HCT116 (cell line): ENCODE measurements at regions not wholly inside any gene's neighbourhood (a gene's known extent, or its start where the extent isn't known, plus 50 kb on each side); places are given as distances from the start of the nearest gene placed in this dataset.

Experiments
- ATAC-seq: fragments of 200-7000 bp; cut with Tn5 transposase; 2 replicates; pipeline ENCODE4 v1.9.1; 2020; ENCODE audit warnings: mild to moderate bottlenecking, moderate library complexity
- BruUV-seq: library from RNA; stranded (reverse); fragments of 400-500 nt; replicated peaks from 2 replicates; lab custom pipeline; 2021; lab: Mats Ljungman, UMichigan
- CTCF ChIA-PET: fragments of 300-600 bp; sonication (Branson Sonifier 250); formaldehyde crosslinking; loops from one replicate; lab custom pipeline; 2021; ENCODE audit warnings: antibody characterized with exemption; lab: Charles Lee
- POLR2A ChIA-PET: fragments of 300-600, 350-600 bp; sonication (Branson Sonifier 250); formaldehyde crosslinking; loops from one replicate; lab custom pipeline; 2021; ENCODE audit warnings: antibody characterized with exemption; lab: Charles Lee
- RAD21 ChIA-PET, 2 experiments: fragments of 300-600 bp; sonication (Branson Sonifier 250); formaldehyde crosslinking; loops; one replicate each; lab custom pipeline; 2023; ENCODE audit warnings: low total read pairs in 2 of 2; ENCODE audit not compliant: uncharacterized antibody in 2 of 2, unreplicated experiment in 2 of 2, low non-redundant PET in 1 of 2; lab: Charles Lee
- DNase-seq: peaks from one replicate; pipeline ENCODE4 v3.0.0-alpha.2; 2010; ENCODE audit warnings: low read depth, low spot score
- H2AFZ ChIP-seq: fragments of 200-600 bp; shearing (Covaris generic), sonication (generic); 2 replicates; pipeline ENCODE4 v1.6.1; 2017; ENCODE audit warnings: low read depth, mixed run types, mixed read lengths, antibody characterized with exemption, low read length; ENCODE audit not compliant: poor library complexity, severe bottlenecking
- H3K27ac ChIP-seq: 2 replicates; pipeline ENCODE4 v1.5.1; 2012; ENCODE audit warnings: low read depth, low read length
- H3K27me3 ChIP-seq: fragments of 200-600 bp; sonication (generic); 2 replicates; pipeline ENCODE4 v1.6.1; 2016; ENCODE audit warnings: mixed run types, low read length, mixed read lengths; ENCODE audit not compliant: insufficient read depth
- H3K36me3 ChIP-seq, 2 experiments: fragments of 200-500 bp in 1 of 2; fragments of 200-600 bp in 1 of 2; sonication (Bioruptor generic) in 1 of 2; sonication (generic) in 1 of 2; 2 replicates each; pipeline versions ENCODE4 v1.5.1 to v1.6.1; 2014 to 2016; ENCODE audit warnings: low read length in 2 of 2, inconsistent platforms in 1 of 2, mixed read lengths in 1 of 2, mixed run types in 1 of 2; ENCODE audit not compliant: insufficient read depth in 2 of 2, control insufficient read depth in 1 of 2
- H3K4me1 ChIP-seq, 2 experiments: fragments of 200-600 bp in 1 of 2; sonication (generic) in 1 of 2; 2 replicates each; pipeline versions ENCODE4 v1.5.1 to v1.6.1; 2012 to 2017; ENCODE audit warnings: low read length in 2 of 2, inconsistent platforms in 1 of 2, mild to moderate bottlenecking in 1 of 2, mixed read lengths in 1 of 2, mixed run types in 1 of 2, moderate library complexity in 1 of 2; ENCODE audit not compliant: insufficient read depth in 2 of 2, control insufficient read depth in 1 of 2
- H3K4me2 ChIP-seq: fragments of 200-600 bp; sonication (generic); 2 replicates; pipeline ENCODE4 v1.6.1; 2017; ENCODE audit warnings: mixed run types, low read length, mixed read lengths
- H3K4me3 ChIP-seq, 2 experiments: fragments of 200-600 bp in 1 of 2; sonication (generic) in 1 of 2; replicated peaks in 1 of 2; 2 replicates each; pipeline ENCODE4 v1.5.1; 2011 to 2016; ENCODE audit warnings: low read length in 2 of 2, control low read depth in 1 of 2, low read depth in 1 of 2, mild to moderate bottlenecking in 1 of 2, mixed read lengths in 1 of 2, mixed run types in 1 of 2
- H3K79me2 ChIP-seq: fragments of 200-600 bp; sonication (generic); 2 replicates; pipeline ENCODE4 v1.6.1; 2017; ENCODE audit warnings: mild to moderate bottlenecking, mixed run types, low read length, moderate library complexity, mixed read lengths; ENCODE audit not compliant: insufficient read depth
- H3K9ac ChIP-seq: fragments of 200-600 bp; sonication (generic); 2 replicates; pipeline ENCODE4 v1.6.1; 2016; ENCODE audit warnings: low read length, mixed read lengths
- H3K9me2 ChIP-seq: fragments of 200-600 bp; sonication (generic), shearing (Covaris generic); 2 replicates; pipeline ENCODE4 v1.6.1; 2017; ENCODE audit warnings: mixed run types, mild to moderate bottlenecking, moderate library complexity; ENCODE audit not compliant: insufficient read depth
- H3K9me3 ChIP-seq, 2 experiments: fragments of 200-500 bp in 1 of 2; fragments of 200-600 bp in 1 of 2; sonication (Bioruptor generic) in 1 of 2; sonication (generic) in 1 of 2; 2 replicates each; pipeline ENCODE4 v1.6.1; 2014 to 2017; ENCODE audit warnings: low read length in 2 of 2, mixed read lengths in 2 of 2, inconsistent platforms in 1 of 2, low read depth in 1 of 2, mild to moderate bottlenecking in 1 of 2, mixed run types in 1 of 2, moderate library complexity in 1 of 2; ENCODE audit not compliant: control insufficient read depth in 1 of 2, insufficient read depth in 1 of 2
- H4K20me1 ChIP-seq: fragments of 200-600 bp; sonication (generic), shearing (Covaris generic); 2 replicates; pipeline ENCODE4 v1.6.1; 2017; ENCODE audit warnings: mixed run types, mild to moderate bottlenecking, moderate library complexity; ENCODE audit not compliant: insufficient read depth
- CBX3 ChIP-seq: IDR thresholded peaks from 2 replicates; pipeline ENCODE4 v1.6.1; 2012; ENCODE audit warnings: low read depth
- EGR1 ChIP-seq: IDR thresholded peaks from 2 replicates; pipeline ENCODE4 v1.6.1; 2012; ENCODE audit warnings: low read depth
- ELF1 ChIP-seq: IDR thresholded peaks from 2 replicates; pipeline ENCODE4 v1.6.1; 2012; ENCODE audit warnings: low read depth, borderline replicate concordance
- EZH2 ChIP-seq: fragments of 200-600 bp; sonication (generic); IDR thresholded peaks from 2 replicates; pipeline ENCODE4 v1.6.1; 2017; ENCODE audit warnings: antibody characterized with exemption, mixed run types
- EZH2phosphoT487 ChIP-seq: fragments of 200-600 bp; IDR thresholded peaks from 2 replicates; pipeline ENCODE4 v1.6.1; 2018; ENCODE audit warnings: antibody characterized with exemption, borderline replicate concordance
- JUND ChIP-seq: IDR thresholded peaks from 2 replicates; pipeline ENCODE4 v1.6.1; 2012
- MAX ChIP-seq: IDR thresholded peaks from 2 replicates; pipeline ENCODE4 v1.6.1; 2012
- POLR2AphosphoS5 ChIP-seq: IDR thresholded peaks from 2 replicates; pipeline ENCODE4 v1.6.1; 2011; ENCODE audit warnings: mild to moderate bottlenecking, low read depth, low read length, moderate library complexity
- SIN3A ChIP-seq: IDR thresholded peaks from 2 replicates; pipeline ENCODE4 v1.6.1; 2012; ENCODE audit warnings: low read depth
- SP1 ChIP-seq: IDR thresholded peaks from 2 replicates; pipeline ENCODE4 v1.6.1; 2012; ENCODE audit warnings: low read depth
- SRF ChIP-seq: IDR thresholded peaks from 2 replicates; pipeline ENCODE4 v1.6.1; 2012; ENCODE audit warnings: low read depth
- ZBTB33 ChIP-seq: IDR thresholded peaks from 2 replicates; pipeline ENCODE4 v1.6.1; 2011; ENCODE audit warnings: mild to moderate bottlenecking, low read length, moderate library complexity; ENCODE audit not compliant: insufficient replicate concordance; ENCODE audit errors: extremely low read depth
- ZFX ChIP-seq: fragments of 450-650 bp; IDR thresholded peaks from 2 replicates; pipeline ENCODE4 v1.6.1; 2017
- intact Hi-C: fragments of 100-400 bp; cut with micrococcal nuclease; formaldehyde crosslinking; loops from 2 replicates; pipeline ENCODE4 v1.10.0; 2022

DNA sequence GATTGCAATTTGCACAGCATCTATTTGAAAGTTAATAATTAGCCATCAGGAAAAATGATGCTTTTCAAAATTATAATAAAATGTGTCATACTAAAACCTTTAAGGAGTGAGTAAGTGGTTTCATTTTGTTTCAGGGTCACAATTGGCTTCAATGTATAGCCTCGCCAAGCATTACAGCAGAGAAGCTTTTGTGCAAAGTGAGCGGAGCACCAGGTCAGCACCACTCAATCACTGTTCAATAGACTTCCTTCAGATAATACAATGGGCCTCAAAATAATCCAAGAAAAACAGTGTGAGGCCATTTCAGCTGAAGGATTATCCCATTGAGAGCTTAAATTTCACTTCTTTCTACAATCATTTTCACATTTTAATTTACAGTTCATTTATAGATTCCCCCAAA is 409.2 kb upstream of the SLIT2 start:
- DNase-seq = no peak
- ChIA-PET POLR2A (no interaction called here), CTCF (no interaction called here), RAD21 (no interaction called here)
- Histone ChIP-seq H3K4me1 (no peaks in the 10 kb centered on the region), H3K9me2 (no peaks in the 10 kb centered on the region), H2AFZ (no peak overlapping the region), H3K4me2 (no peak overlapping the region)
- TF ChIP-seq SP1 = no peak
- no peak for TF ChIP-seq SIN3A
- no peak for TF ChIP-seq ELF1
- no peak for TF ChIP-seq JUND
- no peak for TF ChIP-seq MAX
- TF ChIP-seq POLR2AphosphoS5 = no peak
- TF ChIP-seq, all 23 proteins: peak for 0
- H3K4me3 ChIP-seq = no peak overlapping the region
- no peak for ATAC-seq
- H3K36me3 ChIP-seq = no peaks in the 10 kb centered on the region
- H3K27ac ChIP-seq = no peak overlapping the region
- H3K79me2 ChIP-seq = no peaks in the 10 kb centered on the region
- H3K9ac ChIP-seq = no peak overlapping the region
- H3K9me3 ChIP-seq = no peaks in the 10 kb centered on the region
- H3K27me3 ChIP-seq = no peaks in the 10 kb centered on the region
- H4K20me1 ChIP-seq = no peaks in the 10 kb centered on the region
- BruUV-seq = no TSS peak
- intact Hi-C loops = no loop called here

DNA sequence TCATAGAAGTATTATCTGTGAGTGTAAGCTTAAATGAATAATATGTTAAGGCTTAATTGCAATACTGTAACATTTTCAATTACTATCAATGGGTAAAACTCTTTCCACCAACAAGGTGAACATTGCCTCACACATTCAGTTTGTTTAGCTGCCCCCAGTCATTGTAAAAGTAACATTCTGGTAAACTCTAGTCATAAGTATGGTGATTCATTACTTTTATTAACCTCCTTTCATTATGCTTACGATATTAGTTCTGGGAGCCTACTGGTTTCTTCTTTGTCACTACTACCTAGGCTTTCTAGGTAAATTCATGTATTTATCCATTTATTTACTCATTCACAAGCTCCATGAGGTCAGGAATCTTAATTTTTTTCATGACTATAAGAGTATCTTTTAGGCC is 412.8 kb upstream of the SLIT2 start:
- Histone ChIP-seq H3K4me2 (no peak overlapping the region), H3K4me3 (no peak overlapping the region), H3K4me1 (no peaks in the 10 kb centered on the region), H3K9ac (no peak overlapping the region), H3K27ac (no peak overlapping the region), H2AFZ (no peak overlapping the region), H3K36me3 (no peaks in the 10 kb centered on the region), H4K20me1 (no peaks in the 10 kb centered on the region), H3K79me2 (no peaks in the 10 kb centered on the region), H3K9me2 (no peaks in the 10 kb centered on the region), H3K9me3 (no peaks in the 10 kb centered on the region), H3K27me3 (no peaks in the 10 kb centered on the region)
- intact Hi-C loops = no loop called here
- TF ChIP-seq EGR1 (no peak), SRF (no peak), CBX3 (no peak), EZH2phosphoT487 (no peak), ZFX (no peak), ZBTB33 (no peak), EZH2 (no peak)
- BruUV-seq = no TSS peak
- no peak for ATAC-seq
- no peak for DNase-seq
- ChIA-PET RAD21 (no interaction called here), CTCF (no interaction called here), POLR2A (no interaction called here)
